ENCODE measurements at regions not wholly inside any gene's neighbourhood (a gene's known extent, or its start where the extent isn't known, plus 50 kb on each side); places are given as distances from the start of the nearest gene placed in this dataset.

- DNase-seq, result no peak
These were observed 183.7 kb upstream of the ALKAL2 start for GRCh38 chr2:471560-471959.

- DNase-seq, result no peak
These were observed 181.6 kb upstream of the ALKAL2 start for GRCh38 chr2:469514-469913.

- no peak for DNase-seq
These were observed 180.9 kb upstream of the ALKAL2 start for GRCh38 chr2:468648-469336.

GRCh38 chr2:467892-468647, 180.2 kb upstream of the ALKAL2 start:
- no peak for DNase-seq

GRCh38 chr2:467543-467891, 179.6 kb upstream of the ALKAL2 start:
- no peak for DNase-seq

GRCh38 chr2:467101-467500, 179.2 kb upstream of the ALKAL2 start:
- no peak for DNase-seq

- DNase-seq, result no peak
These were observed 176.8 kb upstream of the ALKAL2 start for GRCh38 chr2:464562-465309.

GRCh38 chr2:460861-461260, 173.0 kb upstream of the ALKAL2 start:
- DNase-seq, result no peak

- no peak for DNase-seq
These were observed 172.0 kb upstream of the ALKAL2 start for GRCh38 chr2:459931-460330.

- DNase-seq, result no peak
These were observed 170.5 kb upstream of the ALKAL2 start for GRCh38 chr2:458425-458815.

GRCh38 chr2:457792-458424, 170.0 kb upstream of the ALKAL2 start:
- no peak for DNase-seq

- no peak for DNase-seq
These were observed 169.4 kb upstream of the ALKAL2 start for GRCh38 chr2:457262-457661.

GRCh38 chr2:455913-456312, 168.0 kb upstream of the ALKAL2 start:
- DNase-seq, result peak; percentile 38

- no peak for DNase-seq
These were observed 167.3 kb upstream of the ALKAL2 start for GRCh38 chr2:455015-455705.

GRCh38 chr2:453132-453531, 165.2 kb upstream of the ALKAL2 start:
- DNase-seq, result no peak

GRCh38 chr2:451495-451894, 163.6 kb upstream of the ALKAL2 start:
- DNase-seq, result no peak

GRCh38 chr2:449246-450067, 161.6 kb upstream of the ALKAL2 start:
- no peak for DNase-seq

GRCh38 chr2:447902-448665, 160.2 kb upstream of the ALKAL2 start:
- DNase-seq, result no peak

GRCh38 chr2:446963-447530, 159.2 kb upstream of the ALKAL2 start:
- DNase-seq, result no peak

- no peak for DNase-seq
These were observed 158.5 kb upstream of the ALKAL2 start for GRCh38 chr2:446303-446874.

Data from NCI-H1048 (cell line).